ENCODE measurements at regions not wholly inside any gene's neighbourhood (a gene's known extent, or its start where the extent isn't known, plus 50 kb on each side); places are given as distances from the start of the nearest gene placed in this dataset.

DNA sequence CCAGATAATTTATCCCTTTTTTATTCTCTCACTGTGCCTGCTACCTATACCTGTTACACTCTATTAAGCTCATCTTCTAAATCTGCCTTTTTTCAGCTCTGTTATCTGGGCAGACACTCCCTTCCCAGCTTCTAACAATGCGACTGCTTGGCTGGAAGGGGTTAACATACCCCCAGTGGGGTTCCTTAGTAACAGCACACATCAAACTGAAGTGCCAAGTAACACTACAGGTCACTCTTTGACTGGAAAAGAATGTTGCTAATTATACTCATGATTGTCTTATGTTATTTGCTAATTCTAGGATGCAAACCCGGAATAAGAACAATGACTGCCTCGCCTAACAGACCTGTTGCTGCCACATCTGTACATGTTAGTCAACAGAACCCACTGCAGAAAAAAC is 203.5 kb downstream of the EPM2A start:
- CTCF ChIA-PET, result interaction anchor here (0.7 kb wide), 1 partner anchor 372 kb away, joined by 3 read pairs; no protein-coding TSS in a partner anchor
- Mint-ChIP-seq H3K4me3 (ENCODE audit: low read depth, unreplicated experiment) (no peak overlapping the region), H3K36me3 (ENCODE audit: insufficient read depth, unreplicated experiment) (no peaks in the 10 kb centered on the region), H3K27ac (ENCODE audit: unreplicated experiment) (no peak overlapping the region), H3K9me3 (ENCODE audit: low read depth, unreplicated experiment) (peaks cover 3% of the 10 kb centered on the region), H3K4me1 (ENCODE audit: low read depth, unreplicated experiment) (no peaks in the 10 kb centered on the region), H3K27me3 (ENCODE audit: unreplicated experiment) (no peaks in the 10 kb centered on the region)
- no peak for DNase-seq
- BruUV-seq (replicated peaks), result no TSS peak
- TF ChIP-seq, protein P1, sequence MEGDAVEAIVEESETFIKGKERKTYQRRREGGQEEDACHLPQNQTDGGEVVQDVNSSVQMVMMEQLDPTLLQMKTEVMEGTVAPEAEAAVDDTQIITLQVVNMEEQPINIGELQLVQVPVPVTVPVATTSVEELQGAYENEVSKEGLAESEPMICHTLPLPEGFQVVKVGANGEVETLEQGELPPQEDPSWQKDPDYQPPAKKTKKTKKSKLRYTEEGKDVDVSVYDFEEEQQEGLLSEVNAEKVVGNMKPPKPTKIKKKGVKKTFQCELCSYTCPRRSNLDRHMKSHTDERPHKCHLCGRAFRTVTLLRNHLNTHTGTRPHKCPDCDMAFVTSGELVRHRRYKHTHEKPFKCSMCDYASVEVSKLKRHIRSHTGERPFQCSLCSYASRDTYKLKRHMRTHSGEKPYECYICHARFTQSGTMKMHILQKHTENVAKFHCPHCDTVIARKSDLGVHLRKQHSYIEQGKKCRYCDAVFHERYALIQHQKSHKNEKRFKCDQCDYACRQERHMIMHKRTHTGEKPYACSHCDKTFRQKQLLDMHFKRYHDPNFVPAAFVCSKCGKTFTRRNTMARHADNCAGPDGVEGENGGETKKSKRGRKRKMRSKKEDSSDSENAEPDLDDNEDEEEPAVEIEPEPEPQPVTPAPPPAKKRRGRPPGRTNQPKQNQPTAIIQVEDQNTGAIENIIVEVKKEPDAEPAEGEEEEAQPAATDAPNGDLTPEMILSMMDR (IDR thresholded peaks at IDR 0.05; ENCODE audit: unreplicated experiment), result no peak
- intact Hi-C loops (cut with micrococcal nuclease; ENCODE audit: unreplicated experiment), result no loop called here

- Mint-ChIP-seq H3K4me1 (ENCODE audit: low read depth, unreplicated experiment) (no peaks in the 10 kb centered on the region), H3K4me3 (ENCODE audit: low read depth, unreplicated experiment) (no peak overlapping the region), H3K9me3 (ENCODE audit: low read depth, unreplicated experiment) (peaks cover 2% of the 10 kb centered on the region), H3K27me3 (ENCODE audit: unreplicated experiment) (no peaks in the 10 kb centered on the region), H3K36me3 (ENCODE audit: insufficient read depth, unreplicated experiment) (no peaks in the 10 kb centered on the region), H3K27ac (ENCODE audit: unreplicated experiment) (no peak overlapping the region)
- BruUV-seq (replicated peaks), result no TSS peak
- CTCF ChIA-PET, result no interaction called here
- DNase-seq, result no peak
- TF ChIP-seq, protein P1 (IDR thresholded peaks at IDR 0.05; ENCODE audit: unreplicated experiment), result no peak
- intact Hi-C loops (cut with micrococcal nuclease; ENCODE audit: unreplicated experiment), result no loop called here
These were observed 203.0 kb downstream of the EPM2A start for GRCh38 chr6:145532361-145532760.

GRCh38 chr6:145534989-145535388 is 200.3 kb downstream of the EPM2A start:
- intact Hi-C loops (cut with micrococcal nuclease; ENCODE audit: unreplicated experiment), result no loop called here
- no peaks in the 10 kb centered on the region for H3K27me3 Mint-ChIP-seq (ENCODE audit: unreplicated experiment)
- TF ChIP-seq, protein P1 (IDR thresholded peaks at IDR 0.05; ENCODE audit: unreplicated experiment), result no peak
- H3K36me3 Mint-ChIP-seq (ENCODE audit: insufficient read depth, unreplicated experiment), result no peaks in the 10 kb centered on the region
- CTCF ChIA-PET, result no interaction called here
- H3K9me3 Mint-ChIP-seq (ENCODE audit: low read depth, unreplicated experiment), result no peaks in the 10 kb centered on the region
- no peak for DNase-seq
- no peaks in the 10 kb centered on the region for H3K4me1 Mint-ChIP-seq (ENCODE audit: low read depth, unreplicated experiment)
- no peak overlapping the region for H3K27ac Mint-ChIP-seq (ENCODE audit: unreplicated experiment)
- no TSS peak for BruUV-seq (replicated peaks)
- H3K4me3 Mint-ChIP-seq (ENCODE audit: low read depth, unreplicated experiment), result no peak overlapping the region

- TF ChIP-seq, protein P1 (IDR thresholded peaks at IDR 0.05; ENCODE audit: unreplicated experiment), result no peak
- Mint-ChIP-seq H3K27ac (ENCODE audit: unreplicated experiment) (no peak overlapping the region), H3K4me1 (ENCODE audit: low read depth, unreplicated experiment) (no peaks in the 10 kb centered on the region), H3K9me3 (ENCODE audit: low read depth, unreplicated experiment) (no peaks in the 10 kb centered on the region), H3K36me3 (ENCODE audit: insufficient read depth, unreplicated experiment) (no peaks in the 10 kb centered on the region), H3K27me3 (ENCODE audit: unreplicated experiment) (no peaks in the 10 kb centered on the region), H3K4me3 (ENCODE audit: low read depth, unreplicated experiment) (no peak overlapping the region)
- no peak for DNase-seq
- BruUV-seq (replicated peaks), result no TSS peak
- CTCF ChIA-PET, result no interaction called here
- intact Hi-C loops (cut with micrococcal nuclease; ENCODE audit: unreplicated experiment), result no loop called here
These were observed 196.3 kb downstream of the EPM2A start for GRCh38 chr6:145538989-145539388.
